GM12891 (cell line): ENCODE measurements at regions not wholly inside any gene's neighbourhood (a gene's known extent, or its start where the extent isn't known, plus 50 kb on each side); places are given as distances from the start of the nearest gene placed in this dataset.

Source experiments
- POLR2A ChIP-seq: IDR thresholded peaks from 2 replicates; pipeline ENCODE4 v1.6.1; 2011; ENCODE audit warnings: low read depth, low read length, control low read depth
- POU2F2 ChIP-seq: IDR thresholded peaks from 2 replicates; pipeline ENCODE4 v1.6.1; 2011; ENCODE audit warnings: low read depth, mild to moderate bottlenecking, control low read depth, low read length, moderate library complexity
- TAF1 ChIP-seq: IDR thresholded peaks from 2 replicates; pipeline ENCODE4 v1.6.1; 2011; ENCODE audit warnings: low read depth, low read length, control low read depth

- no peak for TF ChIP-seq TAF1
- no peak for TF ChIP-seq POLR2A
- no peak for TF ChIP-seq POU2F2
Observed at GRCh38 chr18:64271975-64272659, 123.2 kb upstream of the LINC00305 start.
